Stimulated activated CD4-positive, alpha-beta T cell treated with anti-CD3 and anti-CD28 coated beads, Interleukin-4, amount 100 ng/mL, for 48 hours (primary cell): ENCODE measurements at regions not wholly inside any gene's neighbourhood (a gene's known extent, or its start where the extent isn't known, plus 50 kb on each side); places are given as distances from the start of the nearest gene placed in this dataset.

Source experiments
- DNase-seq, 2 donors: peaks; one replicate each; pipeline ENCODE4 v3.0.0-alpha.2; 2020; ENCODE audit warnings: low read depth in 2 of 2

- DNase-seq, result no peak
Observed at GRCh38 chr11:69994810-69995209, 83.3 kb upstream of the ANO1 start.

- DNase-seq, result no peak
Observed at GRCh38 chr11:69995697-69996096, 82.4 kb upstream of the ANO1 start.

GRCh38 chr11:69996451-69996850 lies 81.7 kb upstream of the ANO1 start:
- no peak for DNase-seq

- DNase-seq, result no peak
Observed at GRCh38 chr11:69997352-69997751, 80.8 kb upstream of the ANO1 start.

DNA sequence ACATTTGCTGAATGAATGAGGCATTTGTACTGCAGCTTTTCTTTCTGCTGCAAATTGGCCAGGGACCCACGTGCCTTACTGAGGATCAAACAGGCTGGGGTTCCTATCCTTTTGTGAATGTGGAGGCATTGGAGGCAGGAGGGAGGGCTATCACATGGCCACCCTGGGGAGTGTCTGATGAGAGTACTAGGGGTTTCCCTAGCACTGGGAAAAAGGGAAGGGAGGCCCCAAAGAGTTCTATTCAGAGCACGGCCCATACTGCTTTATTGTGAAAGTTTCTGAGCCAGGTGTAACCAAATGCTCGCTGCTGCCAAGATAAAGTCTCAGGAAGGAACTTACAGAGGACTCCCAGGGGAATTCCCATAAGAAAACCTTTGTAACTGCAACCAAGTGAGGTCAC lies 78.4 kb upstream of the ANO1 start:
- no peak for DNase-seq

GRCh38 chr11:70000228-70000627 lies 77.9 kb upstream of the ANO1 start:
- DNase-seq, result no peak

- DNase-seq, result no peak
Observed at GRCh38 chr11:70001246-70001645, 76.9 kb upstream of the ANO1 start.

GRCh38 chr11:70002433-70002832 lies 75.7 kb upstream of the ANO1 start:
- peak in 1 of 2 donors; percentile 47 for DNase-seq

- no peak for DNase-seq
Observed at GRCh38 chr11:70005107-70005818, 72.9 kb upstream of the ANO1 start.

GRCh38 chr11:70007796-70008195 lies 70.3 kb upstream of the ANO1 start:
- DNase-seq, result no peak

DNA sequence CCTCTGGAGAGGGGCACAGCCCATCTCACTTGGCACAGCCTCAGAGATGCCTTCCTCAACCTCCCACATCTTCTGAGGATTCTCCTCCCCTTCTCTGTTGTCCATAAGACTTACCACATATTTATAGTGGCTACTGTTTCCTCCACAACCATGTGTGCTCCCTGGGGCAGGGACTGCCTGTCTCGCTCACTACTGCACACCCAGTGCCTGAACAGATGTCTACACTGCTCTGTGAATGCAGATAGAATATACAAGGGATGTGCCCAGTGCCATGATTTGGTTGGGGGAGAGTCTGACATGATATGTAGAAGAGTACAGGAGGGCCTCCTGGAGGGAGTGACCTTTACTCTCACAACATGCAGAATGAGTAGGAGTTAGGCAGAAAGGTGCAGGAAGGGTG lies 67.3 kb upstream of the ANO1 start:
- no peak for DNase-seq

- DNase-seq, result no peak
Observed at GRCh38 chr11:70012134-70012733, 65.9 kb upstream of the ANO1 start.

DNA sequence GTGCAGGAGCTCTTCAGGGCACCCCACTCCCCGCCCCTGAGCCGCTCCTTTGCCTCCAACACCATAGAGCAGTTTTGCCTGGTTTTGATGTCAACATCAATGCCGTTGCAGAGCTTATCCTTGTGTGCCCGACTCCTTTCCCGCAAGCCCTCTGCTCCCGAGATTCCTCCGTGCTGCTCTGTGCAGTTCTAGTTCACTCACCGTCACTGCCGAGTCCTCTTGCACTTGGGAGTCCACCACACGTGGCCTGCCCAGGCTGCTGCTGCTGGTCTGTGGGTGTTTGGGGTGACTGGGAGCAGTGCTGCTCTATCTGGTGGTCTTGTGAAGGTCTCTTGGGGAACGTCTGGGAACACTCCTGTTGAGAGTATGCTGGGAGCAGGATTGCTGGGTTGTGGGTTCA lies 63.8 kb upstream of the ANO1 start:
- no peak for DNase-seq

GRCh38 chr11:70016666-70017367 lies 61.3 kb upstream of the ANO1 start:
- no peak for DNase-seq

DNA sequence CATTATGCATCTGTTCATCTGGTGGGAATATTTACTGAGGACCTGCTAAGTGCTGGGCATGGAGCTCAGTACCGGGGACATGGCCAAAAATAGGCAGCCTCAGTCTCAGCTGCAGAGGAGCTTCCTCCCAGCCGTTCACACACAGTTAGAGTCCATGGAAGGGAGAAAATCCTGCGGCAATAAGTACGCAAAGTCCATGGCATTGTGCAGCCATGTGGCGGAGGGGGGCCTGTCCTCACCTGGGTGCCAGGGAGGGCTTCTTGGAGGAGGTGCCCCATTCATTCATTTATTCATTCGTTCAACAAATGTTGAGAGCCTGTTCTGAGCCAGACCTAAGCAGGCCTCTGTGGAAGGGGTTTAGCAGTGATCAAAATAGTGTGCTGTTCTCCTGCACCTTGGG lies 59.3 kb upstream of the ANO1 start:
- no peak for DNase-seq

- DNase-seq, result no peak
Observed at GRCh38 chr11:70019576-70020011, 58.5 kb upstream of the ANO1 start.

DNA sequence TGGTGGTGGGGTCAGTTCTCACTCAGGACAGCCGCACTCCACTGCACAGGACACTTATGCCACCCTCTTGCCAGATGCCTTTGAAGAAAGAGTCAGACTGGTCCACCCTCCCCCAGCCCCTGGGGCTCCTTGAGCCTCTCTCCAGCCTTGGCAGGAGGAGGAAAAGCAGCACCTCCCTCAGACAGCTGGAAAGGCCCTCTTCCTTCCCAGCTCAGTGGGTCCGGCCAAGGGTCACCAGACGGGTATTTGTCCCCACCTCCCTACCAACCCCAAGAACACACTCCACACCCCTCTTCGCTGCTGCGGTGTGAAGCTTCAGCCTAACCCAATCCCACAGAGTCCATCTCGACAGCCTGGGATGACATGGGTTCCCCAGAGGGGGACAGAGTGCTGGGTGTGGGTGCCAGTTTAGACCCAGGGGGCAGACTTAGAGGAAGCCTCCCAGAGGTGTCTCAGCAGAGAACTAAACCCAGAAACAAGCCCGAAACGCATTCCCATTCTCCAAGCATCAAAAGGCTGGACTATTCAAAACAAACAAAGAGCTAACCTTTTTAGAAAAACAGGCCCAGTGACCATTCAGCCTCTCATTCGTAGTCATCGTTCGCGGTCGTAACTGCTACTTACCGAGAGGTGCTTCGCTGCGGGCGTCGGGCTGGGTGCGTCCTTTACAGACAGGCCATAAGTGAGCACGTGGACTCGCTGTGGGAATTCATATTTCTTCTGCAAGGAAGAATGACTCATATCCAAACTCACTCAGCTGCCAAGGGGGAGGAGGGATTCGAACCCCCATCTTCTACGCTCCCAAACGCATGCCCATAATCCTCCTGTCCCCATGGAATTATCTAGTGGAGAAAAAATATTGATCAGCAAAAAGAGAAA lies 57.5 kb upstream of the ANO1 start:
- DNase-seq, result no peak

DNA sequence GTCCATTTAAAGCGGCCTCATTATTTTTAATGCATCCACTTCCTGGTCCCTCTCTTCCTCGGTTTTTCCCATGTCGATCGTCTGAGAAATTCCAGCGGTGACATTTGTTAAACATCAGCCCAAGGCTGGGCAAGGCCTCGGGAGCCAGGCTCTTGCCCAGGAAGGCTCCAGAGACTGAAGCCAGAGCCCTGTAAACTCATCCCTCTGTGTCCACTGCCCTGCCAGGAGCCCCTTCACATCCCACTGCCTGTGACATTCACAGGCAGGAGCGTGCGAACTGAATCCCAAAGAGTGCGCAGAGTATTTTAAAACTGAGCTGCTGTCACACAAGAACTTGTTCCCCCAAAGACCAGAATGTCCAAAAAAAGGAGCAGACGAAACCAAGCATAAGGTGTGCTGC lies 56.5 kb upstream of the ANO1 start:
- no peak for DNase-seq

GRCh38 chr11:70024036-70024772 lies 53.9 kb upstream of the ANO1 start:
- no peak for DNase-seq

DNA sequence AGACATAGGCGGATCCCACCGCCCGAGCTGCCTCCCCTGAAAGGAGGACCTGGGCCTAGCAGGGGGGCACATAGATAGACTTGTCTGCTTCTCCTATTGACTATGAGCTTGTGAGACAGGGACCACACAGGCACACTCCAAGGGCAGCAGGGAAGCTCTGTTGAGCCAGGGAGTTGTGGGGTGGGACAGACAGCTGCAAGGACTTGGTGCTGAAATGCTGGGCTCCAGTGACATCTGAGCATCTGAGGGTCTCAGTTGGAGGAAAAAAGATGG lies 53.4 kb upstream of the ANO1 start:
- no peak for DNase-seq

DNA sequence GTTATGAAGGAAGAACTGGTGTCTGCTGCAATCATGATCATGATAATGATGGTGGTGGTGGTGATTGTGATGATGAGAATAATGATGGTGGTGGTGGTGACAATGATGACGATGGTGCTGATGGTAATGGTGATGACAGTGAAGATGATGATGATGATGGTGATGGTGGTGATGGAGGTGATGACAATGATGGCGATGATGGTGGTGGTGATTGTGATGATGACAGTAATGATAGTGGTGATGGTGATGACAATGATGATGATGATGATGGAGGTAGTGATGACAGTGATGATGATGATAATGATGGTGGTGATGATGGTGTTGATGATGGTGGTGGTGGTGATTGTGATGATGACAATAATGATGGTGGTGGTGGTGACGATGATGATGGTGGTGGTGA lies 52.8 kb upstream of the ANO1 start:
- DNase-seq, result no peak

GRCh38 chr11:70026012-70026411 lies 52.1 kb upstream of the ANO1 start:
- DNase-seq, result no peak
